ENCODE measurements at regions not wholly inside any gene's neighbourhood (a gene's known extent, or its start where the extent isn't known, plus 50 kb on each side); places are given as distances from the start of the nearest gene placed in this dataset.

GRCh38 chr20:39163993-39164392 is 201.8 kb downstream of the DHX35 start:
- no peak for TF ChIP-seq CTCF (IDR thresholded peaks at IDR 0.05)
- no peak for TF ChIP-seq TCF7 (CRISPR knock-in tag; IDR thresholded peaks at IDR 0.05; ENCODE audit: low read depth)

All from WTC11 (cell line).